Sigmoid colon (tissue), 4 donors: ENCODE measurements at regions not wholly inside any gene's neighbourhood (a gene's known extent, or its start where the extent isn't known, plus 50 kb on each side); places are given as distances from the start of the nearest gene placed in this dataset.

Source experiments
- EP300 ChIP-seq, 4 donors: sonication (generic); formaldehyde crosslinking; IDR thresholded peaks; one replicate each; pipeline ENCODE4 v1.6.1; 2017; ENCODE audit warnings: antibody characterized with exemption in 4 of 4
- POLR2A ChIP-seq, 2 donors: fragments of 450-650 bp; IDR thresholded peaks; one replicate each; pipeline ENCODE4 v1.6.1; 2016; ENCODE audit warnings: antibody characterized with exemption in 2 of 2, mild to moderate bottlenecking in 2 of 2, moderate library complexity in 2 of 2
- POLR2AphosphoS5 ChIP-seq, 4 donors: sonication (generic); formaldehyde crosslinking; IDR thresholded peaks; one replicate each; pipeline ENCODE4 v1.6.1; 2017; ENCODE audit warnings: antibody characterized with exemption in 4 of 4
- TF ChIP-seq, protein P1 (sequence below), 4 experiments: fragments of 450-650 bp in 3 of 4; fragments of 200-600 bp in 1 of 4; IDR thresholded peaks; one replicate each; pipeline ENCODE4 v1.5.1; 2016 to 2019; ENCODE audit warnings: antibody characterized with exemption in 4 of 4, mild to moderate bottlenecking in 3 of 4, moderate library complexity in 2 of 4

GRCh38 chr12:28059668-28060067, 87.1 kb upstream of the PTHLH start:
- no peak for TF ChIP-seq POLR2A (IDR thresholded peaks at IDR 0.05)
- TF ChIP-seq, protein P1, sequence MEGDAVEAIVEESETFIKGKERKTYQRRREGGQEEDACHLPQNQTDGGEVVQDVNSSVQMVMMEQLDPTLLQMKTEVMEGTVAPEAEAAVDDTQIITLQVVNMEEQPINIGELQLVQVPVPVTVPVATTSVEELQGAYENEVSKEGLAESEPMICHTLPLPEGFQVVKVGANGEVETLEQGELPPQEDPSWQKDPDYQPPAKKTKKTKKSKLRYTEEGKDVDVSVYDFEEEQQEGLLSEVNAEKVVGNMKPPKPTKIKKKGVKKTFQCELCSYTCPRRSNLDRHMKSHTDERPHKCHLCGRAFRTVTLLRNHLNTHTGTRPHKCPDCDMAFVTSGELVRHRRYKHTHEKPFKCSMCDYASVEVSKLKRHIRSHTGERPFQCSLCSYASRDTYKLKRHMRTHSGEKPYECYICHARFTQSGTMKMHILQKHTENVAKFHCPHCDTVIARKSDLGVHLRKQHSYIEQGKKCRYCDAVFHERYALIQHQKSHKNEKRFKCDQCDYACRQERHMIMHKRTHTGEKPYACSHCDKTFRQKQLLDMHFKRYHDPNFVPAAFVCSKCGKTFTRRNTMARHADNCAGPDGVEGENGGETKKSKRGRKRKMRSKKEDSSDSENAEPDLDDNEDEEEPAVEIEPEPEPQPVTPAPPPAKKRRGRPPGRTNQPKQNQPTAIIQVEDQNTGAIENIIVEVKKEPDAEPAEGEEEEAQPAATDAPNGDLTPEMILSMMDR (IDR thresholded peaks at IDR 0.05) = no peak
- TF ChIP-seq EP300 (IDR thresholded peaks at IDR 0.05) = no peak
- TF ChIP-seq POLR2AphosphoS5 (IDR thresholded peaks at IDR 0.05) = no peak
